HG02763 (cell line): ENCODE measurements at regions not wholly inside any gene's neighbourhood (a gene's known extent, or its start where the extent isn't known, plus 50 kb on each side); places are given as distances from the start of the nearest gene placed in this dataset.
"Not testable (repeated sequence)": the region's sequence is repeated elsewhere in the genome, so short reads cannot be mapped to it uniquely, and the experiment has no call there.

Experiments
- ATAC-seq: cut with Tn5 transposase; IDR thresholded peaks from one replicate; pipeline ENCODE4 v1.9.1; 2021; ENCODE audit warnings: mild to moderate bottlenecking, moderate library complexity; ENCODE audit not compliant: unreplicated experiment

GRCh38 chr3:110821586-110821985 is 250.0 kb upstream of the NECTIN3 start:
- ATAC-seq: no peak

- ATAC-seq: no peak
Measured at GRCh38 chr3:110822971-110823370, 248.6 kb upstream of the NECTIN3 start.

- no peak for ATAC-seq
Measured at GRCh38 chr3:110846971-110847370, 224.6 kb upstream of the NECTIN3 start.

- ATAC-seq: no peak
Measured at GRCh38 chr3:110849064-110849463, 222.6 kb upstream of the NECTIN3 start.

- no peak for ATAC-seq
Measured at GRCh38 chr3:110851736-110852135, 219.9 kb upstream of the NECTIN3 start.

GRCh38 chr3:110855207-110855606 is 216.4 kb upstream of the NECTIN3 start:
- ATAC-seq: no peak

GRCh38 chr3:110856916-110857315 is 214.7 kb upstream of the NECTIN3 start:
- ATAC-seq: no peak

- no peak for ATAC-seq
Measured at GRCh38 chr3:110858549-110858948, 213.1 kb upstream of the NECTIN3 start.

- no peak for ATAC-seq
Measured at GRCh38 chr3:110859336-110859735, 212.3 kb upstream of the NECTIN3 start.

GRCh38 chr3:110859993-110860392 is 211.6 kb upstream of the NECTIN3 start:
- no peak for ATAC-seq

- ATAC-seq: no peak
Measured at GRCh38 chr3:110865934-110866333, 205.7 kb upstream of the NECTIN3 start.

- ATAC-seq: no peak
Measured at GRCh38 chr3:110868106-110868505, 203.5 kb upstream of the NECTIN3 start.

- no peak for ATAC-seq
Measured at GRCh38 chr3:110869736-110870135, 201.9 kb upstream of the NECTIN3 start.

- no peak for ATAC-seq
Measured at GRCh38 chr3:110871869-110872268, 199.7 kb upstream of the NECTIN3 start.

GRCh38 chr3:110878692-110879091 is 192.9 kb upstream of the NECTIN3 start:
- no peak for ATAC-seq

- peak; percentile 87 for ATAC-seq
Measured at GRCh38 chr3:110881069-110881468, 190.5 kb upstream of the NECTIN3 start.

GRCh38 chr3:110886222-110886893 is 185.3 kb upstream of the NECTIN3 start:
- no peak for ATAC-seq

GRCh38 chr3:110887176-110887575 is 184.4 kb upstream of the NECTIN3 start:
- no peak for ATAC-seq

GRCh38 chr3:110888625-110889375 is 182.8 kb upstream of the NECTIN3 start:
- not testable (repeated sequence) for ATAC-seq

- ATAC-seq: not testable (repeated sequence)
Measured at GRCh38 chr3:110889376-110889699, 182.3 kb upstream of the NECTIN3 start.

- ATAC-seq: no peak
Measured at GRCh38 chr3:110894574-110894973, 177.0 kb upstream of the NECTIN3 start.

GRCh38 chr3:110895054-110895453 is 176.6 kb upstream of the NECTIN3 start:
- no peak for ATAC-seq

GRCh38 chr3:110897046-110897445 is 174.6 kb upstream of the NECTIN3 start:
- no peak for ATAC-seq
